ENCODE measurements at regions not wholly inside any gene's neighbourhood (a gene's known extent, or its start where the extent isn't known, plus 50 kb on each side); places are given as distances from the start of the nearest gene placed in this dataset.

GRCh38 chr19:31979362-31979761 is 366.0 kb upstream of the ZNF507 start:
- Histone ChIP-seq H3F3A (ENCODE audit: insufficient read depth, low read length) (no peaks in the 10 kb centered on the region), H3K9me3 (replicated peaks; ENCODE audit: insufficient read depth, low read length) (no peaks in the 10 kb centered on the region), H3K27me3 (replicated peaks; ENCODE audit: insufficient read depth, low read length) (peaks cover 42% of the 10 kb centered on the region), H3K4me2 (ENCODE audit: low read depth, low read length) (no peak overlapping the region), H4K20me1 (ENCODE audit: insufficient read depth, low read length) (no peaks in the 10 kb centered on the region; the same call in 1 of the 2 replicates), H3K4me1 (ENCODE audit: low read length) (no peaks in the 10 kb centered on the region), H3K27ac (ENCODE audit: low read length) (no peak overlapping the region), H3K4me3 (ENCODE audit: low read length) (no peak overlapping the region), H3K9ac (ENCODE audit: low read length) (no peak overlapping the region), H3K79me2 (ENCODE audit: low read length) (no peaks in the 10 kb centered on the region), H3K36me3 (replicated peaks; ENCODE audit: insufficient read depth, low read length) (no peaks in the 10 kb centered on the region), H2AFZ (ENCODE audit: low read length) (no peak overlapping the region), H3K9me2 (replicated peaks; ENCODE audit: insufficient read depth, low read length) (no peaks in the 10 kb centered on the region)
- no peak for TF ChIP-seq EZH2phosphoT487 (IDR thresholded peaks at IDR 0.05; ENCODE audit: low read length)
- DNase-seq, result no peak

GRCh38 chr19:31979949-31980670 is 365.3 kb upstream of the ZNF507 start:
- no peaks in the 10 kb centered on the region for H3K36me3 ChIP-seq (replicated peaks; ENCODE audit: insufficient read depth, low read length)
- TF ChIP-seq EZH2 (optimal IDR thresholded peaks at IDR 0.05; ENCODE audit: low read depth, low read length), result no peak
- TF ChIP-seq EZH2phosphoT487 (IDR thresholded peaks at IDR 0.05; ENCODE audit: low read length), result no peak
- TF ChIP-seq CTCF (IDR thresholded peaks at IDR 0.05; ENCODE audit: low read length), result no peak
- H2AFZ ChIP-seq (ENCODE audit: low read length), result no peak overlapping the region
- H3K4me1 ChIP-seq (ENCODE audit: low read length), result no peaks in the 10 kb centered on the region
- no peak overlapping the region for H3K27ac ChIP-seq (ENCODE audit: low read length)
- DNase-seq, result no peak
- peaks cover 42% of the 10 kb centered on the region for H3K27me3 ChIP-seq (replicated peaks; ENCODE audit: insufficient read depth, low read length)
- no peak overlapping the region for H3K4me3 ChIP-seq (ENCODE audit: low read length)
- H3K9me2 ChIP-seq (replicated peaks; ENCODE audit: insufficient read depth, low read length), result no peaks in the 10 kb centered on the region
- H3K9ac ChIP-seq (ENCODE audit: low read length), result no peak overlapping the region
- H3K4me2 ChIP-seq (ENCODE audit: low read depth, low read length), result no peak overlapping the region
- no peaks in the 10 kb centered on the region for H3K9me3 ChIP-seq (replicated peaks; ENCODE audit: insufficient read depth, low read length)
- H3K79me2 ChIP-seq (ENCODE audit: low read length), result no peaks in the 10 kb centered on the region
- no peaks in the 10 kb centered on the region for H3F3A ChIP-seq (ENCODE audit: insufficient read depth, low read length)
- no peaks in the 10 kb centered on the region; the same call in 1 of the 2 replicates for H4K20me1 ChIP-seq (ENCODE audit: insufficient read depth, low read length)

- TF ChIP-seq CTCF (IDR thresholded peaks at IDR 0.05; ENCODE audit: low read length) (no peak), EZH2 (optimal IDR thresholded peaks at IDR 0.05; ENCODE audit: low read depth, low read length) (no peak), EZH2phosphoT487 (IDR thresholded peaks at IDR 0.05; ENCODE audit: low read length) (no peak)
- no peaks in the 10 kb centered on the region for H3K36me3 ChIP-seq (replicated peaks; ENCODE audit: insufficient read depth, low read length)
- no peaks in the 10 kb centered on the region; the same call in 1 of the 2 replicates for H4K20me1 ChIP-seq (ENCODE audit: insufficient read depth, low read length)
- H3K4me3 ChIP-seq (ENCODE audit: low read length), result no peak overlapping the region
- H3K4me1 ChIP-seq (ENCODE audit: low read length), result no peaks in the 10 kb centered on the region
- no peak for DNase-seq
- peaks cover 42% of the 10 kb centered on the region for H3K27me3 ChIP-seq (replicated peaks; ENCODE audit: insufficient read depth, low read length)
- H3K9ac ChIP-seq (ENCODE audit: low read length), result no peak overlapping the region
- no peaks in the 10 kb centered on the region for H3K79me2 ChIP-seq (ENCODE audit: low read length)
- no peaks in the 10 kb centered on the region for H3F3A ChIP-seq (ENCODE audit: insufficient read depth, low read length)
- H3K9me2 ChIP-seq (replicated peaks; ENCODE audit: insufficient read depth, low read length), result no peaks in the 10 kb centered on the region
- H2AFZ ChIP-seq (ENCODE audit: low read length), result no peak overlapping the region
- no peaks in the 10 kb centered on the region for H3K9me3 ChIP-seq (replicated peaks; ENCODE audit: insufficient read depth, low read length)
- no peak overlapping the region for H3K27ac ChIP-seq (ENCODE audit: low read length)
- H3K4me2 ChIP-seq (ENCODE audit: low read depth, low read length), result no peak overlapping the region
These were observed 364.6 kb upstream of the ZNF507 start for GRCh38 chr19:31980796-31981195.

- Histone ChIP-seq H3K27ac (ENCODE audit: low read length) (no peak overlapping the region), H2AFZ (ENCODE audit: low read length) (no peak overlapping the region), H3K4me1 (ENCODE audit: low read length) (no peaks in the 10 kb centered on the region), H3K4me3 (ENCODE audit: low read length) (no peak overlapping the region), H3K9me2 (replicated peaks; ENCODE audit: insufficient read depth, low read length) (no peaks in the 10 kb centered on the region), H3K27me3 (replicated peaks; ENCODE audit: insufficient read depth, low read length) (peaks cover 42% of the 10 kb centered on the region), H3F3A (ENCODE audit: insufficient read depth, low read length) (no peaks in the 10 kb centered on the region), H3K4me2 (ENCODE audit: low read depth, low read length) (no peak overlapping the region), H3K9me3 (replicated peaks; ENCODE audit: insufficient read depth, low read length) (no peaks in the 10 kb centered on the region), H4K20me1 (ENCODE audit: insufficient read depth, low read length) (no peaks in the 10 kb centered on the region; the same call in 1 of the 2 replicates), H3K36me3 (replicated peaks; ENCODE audit: insufficient read depth, low read length) (no peaks in the 10 kb centered on the region), H3K79me2 (ENCODE audit: low read length) (no peaks in the 10 kb centered on the region), H3K9ac (ENCODE audit: low read length) (no peak overlapping the region)
- TF ChIP-seq EZH2 (optimal IDR thresholded peaks at IDR 0.05; ENCODE audit: low read depth, low read length), result no peak
- TF ChIP-seq CTCF (IDR thresholded peaks at IDR 0.05; ENCODE audit: low read length), result no peak
- no peak for TF ChIP-seq EZH2phosphoT487 (IDR thresholded peaks at IDR 0.05; ENCODE audit: low read length)
- no peak for DNase-seq
These were observed 363.9 kb upstream of the ZNF507 start for GRCh38 chr19:31981545-31981944.

Measured in MM.1S (cell line).